HK-2 (cell line): ENCODE measurements at regions not wholly inside any gene's neighbourhood (a gene's known extent, or its start where the extent isn't known, plus 50 kb on each side); places are given as distances from the start of the nearest gene placed in this dataset.

ENCODE experiments used
- DNase-seq: peaks from one replicate; pipeline ENCODE4 v3.0.0-alpha.2; 2018; ENCODE audit not compliant: unreplicated experiment

DNA sequence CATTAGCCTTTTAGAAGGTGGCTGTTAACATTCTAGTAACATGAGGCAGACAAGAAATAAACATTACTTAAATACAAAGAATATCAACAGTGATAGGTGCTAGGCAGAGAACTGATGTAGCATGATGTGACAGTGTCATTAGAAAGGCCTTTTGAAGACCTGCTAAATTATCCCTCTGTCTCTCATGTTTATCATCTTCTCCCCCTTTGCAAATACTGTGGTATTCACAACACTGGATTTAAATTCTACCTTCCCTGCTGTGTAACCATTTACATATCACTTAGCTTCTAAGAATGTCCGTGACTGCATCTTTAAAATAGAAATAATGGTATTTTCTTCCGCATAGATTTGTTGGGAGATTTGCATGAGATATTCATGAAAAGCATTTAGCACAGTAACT, 74.4 kb upstream of the CLEC14A start:
- no peak for DNase-seq

DNA sequence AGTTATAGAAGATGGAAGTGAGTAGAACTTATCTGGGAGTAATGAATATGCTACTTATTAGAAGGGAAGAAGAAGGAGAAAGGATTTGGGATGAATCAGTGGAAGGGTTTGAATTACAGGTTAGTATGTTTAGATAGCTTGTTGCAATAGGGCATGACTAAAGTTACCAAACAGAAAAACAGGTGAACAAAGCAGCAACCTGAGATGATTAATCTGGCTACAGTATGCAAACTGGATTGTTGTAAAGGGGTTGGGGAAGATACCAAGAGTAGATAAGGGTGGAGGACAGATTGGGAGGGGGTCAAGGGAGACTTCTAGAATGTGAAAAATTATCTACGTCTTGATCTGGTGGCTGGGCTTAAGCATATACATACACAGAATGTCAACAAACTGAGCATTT, 73.4 kb upstream of the CLEC14A start:
- no peak for DNase-seq

DNA sequence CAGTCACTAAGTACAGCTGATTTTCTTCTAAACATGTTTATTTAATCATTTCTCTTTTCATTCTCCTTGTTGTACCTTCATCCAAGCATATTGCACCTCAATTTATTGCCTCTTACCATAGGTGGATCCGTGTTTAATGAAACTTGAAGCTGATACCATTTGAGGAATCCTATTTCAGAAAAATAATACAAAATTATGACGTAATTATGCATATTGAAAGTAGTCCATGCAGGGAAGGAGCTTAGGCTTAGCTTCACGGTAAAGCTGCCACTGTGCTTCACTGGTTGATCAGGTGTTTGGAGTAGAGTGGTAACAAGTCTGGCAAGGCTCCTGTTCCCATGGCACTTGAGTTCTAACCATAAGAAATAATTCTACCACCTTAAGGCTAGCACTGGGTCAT, 61.0 kb upstream of the CLEC14A start:
- DNase-seq, result no peak

DNA sequence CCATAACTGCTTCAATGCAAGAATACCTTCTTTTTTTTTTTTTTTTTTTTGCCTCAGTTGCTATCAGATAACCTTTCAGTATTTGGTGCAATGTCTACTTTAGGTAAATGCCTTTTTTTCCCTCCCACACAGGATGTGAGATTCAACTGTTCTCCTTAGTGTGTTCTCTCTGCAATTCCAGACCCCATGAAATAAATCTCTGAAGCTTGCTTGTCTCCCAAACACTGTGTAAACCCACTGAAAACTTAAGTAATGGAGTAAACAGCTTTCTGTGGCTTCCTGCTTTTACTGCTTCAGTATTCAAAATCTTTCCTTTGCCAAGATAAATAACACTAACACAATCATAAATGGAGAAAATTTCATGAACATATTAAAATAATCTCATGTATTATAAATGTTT, 55.8 kb upstream of the CLEC14A start:
- no peak for DNase-seq

DNA sequence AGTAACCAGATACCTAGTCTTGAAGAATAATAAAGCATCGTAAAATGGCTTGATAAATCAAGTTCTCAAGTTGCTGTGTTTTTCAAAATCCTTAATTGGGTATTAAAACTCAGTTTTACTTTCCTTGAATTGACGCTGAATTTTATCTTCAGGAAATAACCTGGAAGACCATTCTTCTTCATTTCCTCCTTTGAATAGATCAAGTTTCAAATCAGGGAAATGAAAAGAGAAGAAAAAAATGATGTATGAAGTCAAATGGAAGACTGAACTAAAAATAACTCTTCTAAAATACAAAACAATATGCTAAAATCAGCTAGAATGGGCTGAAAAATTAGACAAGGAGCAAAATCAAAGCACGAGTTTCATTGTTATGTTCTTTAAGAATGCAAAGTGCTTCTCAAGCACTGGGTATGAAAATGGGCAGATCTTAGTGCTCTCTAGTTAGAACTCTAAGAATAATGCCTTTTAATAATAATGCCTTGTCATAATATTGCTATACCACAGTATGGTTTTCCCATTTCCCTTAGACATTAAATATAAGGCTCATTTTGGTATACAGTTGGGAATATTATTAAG, 54.6 kb upstream of the CLEC14A start:
- DNase-seq, result no peak

DNA sequence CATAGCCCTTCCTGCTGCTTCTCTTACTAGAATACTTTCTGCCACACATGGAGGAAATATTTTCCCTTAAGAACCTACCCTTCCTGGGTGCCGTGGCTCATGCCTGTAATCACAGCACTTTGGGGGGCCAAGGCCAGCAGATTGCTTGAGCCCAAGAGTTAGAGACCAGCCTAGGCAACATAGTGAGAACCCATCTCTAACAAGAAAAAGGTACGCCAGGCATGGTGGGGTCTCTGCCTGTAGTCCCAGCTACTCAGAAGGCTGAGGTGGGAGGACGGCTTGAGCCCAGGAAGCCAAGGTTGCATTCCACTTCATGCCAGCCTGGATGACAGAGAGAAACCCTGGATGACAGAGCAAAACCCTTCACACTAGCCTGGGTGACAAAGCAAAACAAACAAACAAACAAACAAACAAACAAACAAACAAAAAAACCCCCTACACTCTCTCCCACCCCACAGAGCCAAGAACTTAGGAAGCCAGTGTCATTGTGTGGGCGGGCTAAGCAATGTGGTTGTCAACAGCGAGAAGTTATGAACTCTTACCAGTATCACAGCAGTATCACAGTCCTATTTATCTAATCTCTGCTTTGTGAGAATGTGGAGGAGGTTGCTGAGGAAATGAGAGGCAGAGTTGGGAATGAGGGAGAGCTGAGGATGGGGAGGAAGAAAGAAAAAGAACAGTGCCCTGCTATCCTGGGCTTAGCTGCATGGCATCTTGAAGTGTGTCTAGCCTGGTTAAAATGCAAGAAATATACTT, 53.8 kb upstream of the CLEC14A start:
- DNase-seq, result no peak
